SJSA1 (cell line): ENCODE measurements at regions not wholly inside any gene's neighbourhood (a gene's known extent, or its start where the extent isn't known, plus 50 kb on each side); places are given as distances from the start of the nearest gene placed in this dataset.
"Not testable (repeated sequence)": the region's sequence is repeated elsewhere in the genome, so short reads cannot be mapped to it uniquely, and the experiment has no call there.

Experiments used
- DNase-seq, 2 experiments: peaks; one replicate each; pipeline ENCODE4 v3.0.0-alpha.2; 2015 to 2020; ENCODE audit warnings: low spot score in 2 of 2, low read depth in 1 of 2
- H3K27ac ChIP-seq: fragments of 250-450 bp; sonication (Bioruptor Pico); 2 replicates; pipeline ENCODE4 v1.5.1; 2020; ENCODE audit warnings: mild to moderate bottlenecking, moderate library complexity
- H3K27me3 ChIP-seq: fragments of 250-450 bp; sonication (Bioruptor Pico); replicated peaks from 2 replicates; pipeline ENCODE4 v1.5.1; 2020; ENCODE audit warnings: mild to moderate bottlenecking, moderate library complexity
- H3K36me3 ChIP-seq: fragments of 250-450 bp; sonication (Bioruptor Pico); 2 replicates; pipeline ENCODE4 v1.5.1; 2020; ENCODE audit warnings: mild to moderate bottlenecking
- H3K4me1 ChIP-seq: fragments of 250-450 bp; sonication (Bioruptor Pico); replicated peaks from 2 replicates; pipeline ENCODE4 v1.6.1; 2021; ENCODE audit warnings: mild to moderate bottlenecking
- H3K4me3 ChIP-seq: fragments of 250-450 bp; sonication (Bioruptor Pico); 2 replicates; pipeline ENCODE4 v1.5.1; 2020; ENCODE audit warnings: mild to moderate bottlenecking
- H3K9me3 ChIP-seq: fragments of 250-450 bp; sonication (Bioruptor Pico); replicated peaks from 2 replicates; pipeline ENCODE4 v1.5.1; 2020; ENCODE audit warnings: mild to moderate bottlenecking

DNA sequence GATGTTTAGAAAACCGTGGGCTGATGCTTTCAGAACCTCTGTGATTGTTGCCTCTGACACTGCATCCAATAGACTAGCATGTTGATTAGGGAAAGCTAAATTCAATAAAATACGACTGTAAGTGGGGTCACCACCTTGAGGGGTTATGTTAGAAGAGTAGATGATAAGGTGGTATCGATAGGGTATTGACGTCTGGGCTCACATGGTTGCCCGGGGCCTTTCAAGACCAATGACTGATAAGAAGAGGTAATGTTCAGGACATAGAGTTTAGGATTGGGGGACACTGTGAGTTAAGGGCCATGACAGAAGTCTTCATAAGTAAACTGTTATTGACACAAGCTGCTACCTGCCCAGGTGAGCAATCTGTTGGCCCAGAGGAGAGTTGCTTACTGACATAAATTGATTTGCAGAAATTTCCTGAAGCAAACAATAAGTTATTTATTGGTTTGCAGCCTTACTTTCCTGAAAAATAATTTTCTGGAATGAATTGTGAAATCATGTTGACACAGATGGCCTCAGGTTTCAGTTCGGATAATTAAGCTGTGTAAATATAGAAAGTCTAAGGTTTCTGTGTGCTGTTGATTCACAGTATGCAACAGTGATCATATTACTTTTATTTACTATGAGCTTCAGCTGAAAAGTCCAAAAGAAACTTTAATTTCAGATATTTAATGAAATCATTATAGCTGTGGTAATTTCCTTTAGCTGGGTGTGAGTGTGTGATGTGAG lies 289.9 kb upstream of the PRSS16 start:
- not testable (repeated sequence) for H3K27ac ChIP-seq, H3K4me1 ChIP-seq, H3K27me3 ChIP-seq, H3K9me3 ChIP-seq, DNase-seq, H3K36me3 ChIP-seq
- peak overlapping the region; percentile 49 for H3K4me3 ChIP-seq

DNA sequence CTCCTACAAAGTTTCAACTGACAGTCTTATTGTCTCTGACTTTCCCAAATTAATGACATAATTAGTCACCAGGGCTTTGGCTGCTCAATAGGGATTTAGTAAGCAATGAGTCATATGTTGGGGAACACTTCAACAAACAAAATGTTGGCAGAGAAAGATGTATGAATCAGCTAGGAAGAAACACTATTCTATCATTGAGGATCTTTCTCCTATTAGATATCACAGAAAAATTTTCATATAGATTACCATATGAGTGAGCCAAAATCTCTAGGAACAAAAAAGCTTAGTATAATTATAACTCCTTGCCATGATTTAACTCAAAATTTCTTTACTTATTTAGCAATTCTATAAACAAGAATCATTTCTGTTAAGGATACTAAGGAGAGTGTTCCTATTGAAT lies 286.3 kb upstream of the PRSS16 start:
- DNase-seq = peak in 1 of 2 experiments; percentile 3
- not testable (repeated sequence) for H3K4me3 ChIP-seq, H3K36me3 ChIP-seq, H3K27ac ChIP-seq, H3K27me3 ChIP-seq, H3K9me3 ChIP-seq, H3K4me1 ChIP-seq

DNA sequence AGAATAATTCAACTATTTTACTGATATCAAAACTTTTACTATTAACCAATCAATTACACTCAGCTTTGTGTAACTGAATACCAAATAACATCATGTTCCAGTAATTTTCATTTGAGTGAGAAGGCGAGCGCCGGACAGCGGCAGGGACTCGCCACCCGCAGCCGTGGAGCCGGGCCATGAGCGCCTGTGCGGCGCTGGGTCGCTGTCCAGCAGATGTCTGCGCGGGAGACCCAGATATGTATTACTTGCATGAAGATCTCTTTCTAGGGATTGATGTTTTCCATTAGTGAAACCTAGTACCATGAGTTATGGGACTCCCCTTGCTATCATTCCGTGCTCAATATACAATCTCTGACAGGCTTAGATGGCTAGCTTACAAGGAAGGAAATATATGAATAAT lies 245.1 kb upstream of the PRSS16 start:
- Histone ChIP-seq H3K36me3 (no peaks in the 10 kb centered on the region), H3K4me3 (no peak overlapping the region), H3K27me3 (no peaks in the 10 kb centered on the region), H3K27ac (no peak overlapping the region), H3K9me3 (no peaks in the 10 kb centered on the region), H3K4me1 (no peaks in the 10 kb centered on the region)
- DNase-seq = no peak

DNA sequence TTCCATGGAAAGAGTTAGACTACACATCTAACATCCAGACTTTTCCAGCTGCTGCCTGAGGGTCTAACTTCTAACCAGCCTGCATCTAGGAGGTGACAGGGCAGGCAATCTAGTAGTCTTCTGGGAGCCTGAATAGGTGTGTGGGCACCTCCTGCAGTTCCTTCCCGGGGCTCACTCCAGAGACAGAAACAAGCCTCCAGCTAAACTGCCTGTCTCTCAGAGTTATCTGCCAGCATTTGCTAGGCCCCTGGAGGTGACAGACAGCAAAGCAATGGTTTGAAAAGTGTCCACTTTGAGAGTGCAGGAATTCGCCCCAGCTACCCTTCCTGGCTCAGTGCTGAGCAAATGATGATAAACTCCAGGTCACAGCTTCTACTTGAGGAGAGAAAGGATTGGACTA lies 240.5 kb upstream of the PRSS16 start:
- no peak for DNase-seq
- H3K27me3 ChIP-seq = no peaks in the 10 kb centered on the region
- H3K4me1 ChIP-seq = no peaks in the 10 kb centered on the region
- H3K27ac ChIP-seq = no peak overlapping the region
- no peaks in the 10 kb centered on the region for H3K36me3 ChIP-seq
- H3K4me3 ChIP-seq = no peak overlapping the region
- no peaks in the 10 kb centered on the region for H3K9me3 ChIP-seq

DNA sequence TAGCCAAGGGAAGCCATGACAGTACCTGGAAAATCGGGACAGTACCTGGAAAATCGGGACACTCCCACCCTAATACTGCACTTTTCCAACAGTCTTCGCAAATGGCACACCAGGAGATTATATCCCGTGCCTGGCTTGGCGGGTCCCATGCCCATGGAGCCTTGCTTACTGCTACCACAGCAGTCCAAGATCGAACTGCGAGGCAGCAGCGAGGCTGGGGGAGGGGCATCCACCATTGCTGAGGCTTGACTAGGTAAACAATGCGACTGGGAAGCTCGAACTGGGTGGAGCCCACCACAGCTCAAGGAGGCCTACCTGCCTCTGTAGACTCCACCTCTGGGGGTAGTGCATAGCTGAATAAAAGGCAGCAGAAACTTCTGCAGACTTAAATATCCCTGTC lies 238.9 kb upstream of the PRSS16 start:
- not testable (repeated sequence) for H3K4me3 ChIP-seq, H3K27ac ChIP-seq, H3K9me3 ChIP-seq, DNase-seq, H3K27me3 ChIP-seq, H3K4me1 ChIP-seq, H3K36me3 ChIP-seq

DNA sequence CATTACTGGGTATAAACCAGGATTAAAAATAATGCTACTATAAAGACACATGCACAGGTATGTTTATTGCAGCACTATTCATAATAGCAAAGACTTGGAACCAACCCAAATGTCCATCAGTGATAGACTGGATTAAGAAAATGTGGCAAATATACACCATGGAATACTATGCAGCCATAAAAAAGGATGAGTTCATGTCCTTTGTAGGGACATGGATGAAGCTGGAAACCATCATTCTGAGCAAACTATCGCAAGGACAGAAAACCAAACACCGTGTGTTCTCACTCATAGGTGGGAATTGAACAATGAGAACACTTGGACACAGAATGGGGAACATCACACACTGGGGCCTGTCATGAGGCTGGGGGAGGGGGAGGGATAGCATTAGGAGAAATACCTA lies 233.4 kb upstream of the PRSS16 start:
- H3K9me3 ChIP-seq, H3K4me1 ChIP-seq, DNase-seq, H3K27ac ChIP-seq, H3K36me3 ChIP-seq, H3K4me3 ChIP-seq, H3K27me3 ChIP-seq: not testable (repeated sequence)

DNA sequence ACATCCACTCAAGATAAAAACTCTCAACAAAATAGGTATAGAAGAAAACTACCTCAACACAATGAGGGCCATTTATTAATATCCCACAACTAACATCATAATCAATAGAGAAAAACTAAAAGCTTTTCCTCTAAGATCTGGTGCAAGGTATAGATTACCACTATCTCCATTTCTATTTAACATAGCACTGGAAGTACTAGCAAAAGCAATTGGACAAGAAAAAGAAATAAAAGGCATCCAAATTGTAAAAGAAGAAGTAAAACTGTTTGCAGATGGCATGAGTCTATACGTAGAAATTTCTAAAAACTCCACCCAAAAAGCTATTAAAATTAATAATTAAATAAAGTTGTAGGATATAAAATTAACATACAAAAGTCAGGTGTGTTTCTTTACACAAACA lies 230.8 kb upstream of the PRSS16 start:
- H3K9me3 ChIP-seq = no peaks in the 10 kb centered on the region; the same call in 1 of the 2 replicates
- H3K27me3 ChIP-seq = no peaks in the 10 kb centered on the region
- no peak for DNase-seq
- 0 out of 2 replicates have a peak, but pooled peaks cover 4% of the 10 kb centered on the region for H3K4me1 ChIP-seq
- no peak overlapping the region for H3K4me3 ChIP-seq
- no peak overlapping the region for H3K27ac ChIP-seq
- no peaks in the 10 kb centered on the region for H3K36me3 ChIP-seq

DNA sequence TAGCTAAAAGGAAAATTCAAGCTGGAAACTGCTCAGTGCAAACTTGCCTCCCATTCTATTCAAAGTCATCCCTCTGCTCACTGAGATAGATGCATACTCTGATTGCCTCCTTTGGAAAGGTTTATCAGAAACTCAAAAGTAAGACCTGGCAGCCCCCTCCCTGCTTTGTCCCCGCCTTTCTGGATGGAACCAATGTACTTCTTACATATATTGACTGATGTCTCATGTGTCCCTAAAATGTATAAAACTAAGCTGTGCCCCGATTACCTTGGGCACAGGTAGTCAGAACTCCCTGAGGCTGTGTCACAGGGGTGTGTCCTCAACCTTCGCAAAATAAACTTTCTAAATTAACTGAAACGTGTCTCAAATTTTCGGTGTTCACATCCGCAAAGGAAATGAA lies 229.1 kb upstream of the PRSS16 start:
- H3K36me3 ChIP-seq, H3K27ac ChIP-seq, H3K27me3 ChIP-seq, H3K4me1 ChIP-seq, DNase-seq, H3K9me3 ChIP-seq, H3K4me3 ChIP-seq: not testable (repeated sequence)

DNA sequence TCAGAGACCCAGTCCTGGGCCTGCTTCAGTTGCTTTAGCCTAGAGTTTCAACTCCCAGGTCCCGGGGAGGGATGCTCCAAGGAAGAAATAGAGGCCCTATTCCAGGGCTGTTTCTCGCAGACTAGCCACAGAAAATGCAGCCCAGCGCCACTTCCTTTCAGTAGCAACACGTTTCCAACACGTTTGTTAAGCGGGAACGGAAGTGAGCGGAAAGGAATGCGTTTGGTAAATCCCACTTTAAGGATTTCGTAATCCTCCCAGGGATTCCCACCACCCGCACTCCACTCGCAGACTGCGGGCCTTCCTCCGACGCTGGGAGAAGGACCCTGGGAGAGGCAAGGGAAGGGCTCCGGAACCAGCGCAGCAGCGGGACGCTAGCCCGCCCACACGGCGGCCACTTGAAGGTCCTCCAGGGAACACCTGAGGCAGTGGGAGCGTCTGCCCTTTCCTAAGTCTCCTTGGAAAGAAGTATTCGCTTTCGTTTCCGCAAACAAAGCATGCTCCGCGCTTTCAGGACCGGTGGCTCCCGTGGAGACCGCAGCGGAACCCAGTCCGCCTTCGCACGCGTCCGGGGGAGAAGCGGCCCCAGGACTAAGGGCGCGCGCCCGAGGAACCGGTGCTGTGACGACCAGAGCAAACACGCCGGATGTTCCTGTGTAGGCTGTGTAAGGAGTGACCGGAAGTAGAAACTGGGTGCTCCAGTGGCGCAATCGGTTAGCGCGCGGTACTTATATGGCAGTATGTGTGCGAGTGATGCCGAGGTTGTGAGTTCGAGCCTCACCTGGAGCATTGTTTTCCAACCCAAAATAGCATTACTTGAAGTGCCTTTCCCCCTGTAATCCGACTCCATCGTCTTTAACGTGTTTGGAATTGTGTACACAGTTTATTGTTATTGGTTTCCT lies 227.6 kb upstream of the PRSS16 start:
- H3K4me1 ChIP-seq = 0 out of 2 replicates have a peak, but pooled peaks cover 4% of the 10 kb centered on the region
- peak overlapping the region; percentile 84 for H3K27ac ChIP-seq
- no peaks in the 10 kb centered on the region for H3K36me3 ChIP-seq
- peak; percentile 89 for DNase-seq
- H3K9me3 ChIP-seq = no peaks in the 10 kb centered on the region; the same call in 1 of the 2 replicates
- no peaks in the 10 kb centered on the region for H3K27me3 ChIP-seq
- H3K4me3 ChIP-seq = peak overlapping the region; percentile 54

DNA sequence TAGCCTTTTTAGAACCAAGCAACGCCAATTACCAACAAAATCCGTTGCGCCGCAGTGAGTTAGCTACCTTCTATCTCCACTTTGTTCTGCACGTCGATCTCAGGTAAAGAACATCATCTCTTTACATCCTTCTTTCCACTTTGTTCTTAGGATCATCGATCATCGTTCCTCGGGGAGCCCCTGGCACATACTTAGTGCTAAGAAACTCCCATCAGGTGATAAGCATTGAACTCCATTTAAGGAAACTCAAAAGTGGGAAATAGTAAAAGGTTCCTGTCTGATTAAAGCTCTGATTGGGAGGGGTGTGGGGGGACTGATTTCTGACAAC lies 227.0 kb upstream of the PRSS16 start:
- 0 out of 2 replicates have a peak, but pooled peaks cover 4% of the 10 kb centered on the region for H3K4me1 ChIP-seq
- peak overlapping the region; percentile 84 for H3K27ac ChIP-seq
- H3K4me3 ChIP-seq = peak overlapping the region; percentile 54
- H3K27me3 ChIP-seq = no peaks in the 10 kb centered on the region
- no peak for DNase-seq
- no peaks in the 10 kb centered on the region; the same call in 1 of the 2 replicates for H3K9me3 ChIP-seq
- H3K36me3 ChIP-seq = no peaks in the 10 kb centered on the region

DNA sequence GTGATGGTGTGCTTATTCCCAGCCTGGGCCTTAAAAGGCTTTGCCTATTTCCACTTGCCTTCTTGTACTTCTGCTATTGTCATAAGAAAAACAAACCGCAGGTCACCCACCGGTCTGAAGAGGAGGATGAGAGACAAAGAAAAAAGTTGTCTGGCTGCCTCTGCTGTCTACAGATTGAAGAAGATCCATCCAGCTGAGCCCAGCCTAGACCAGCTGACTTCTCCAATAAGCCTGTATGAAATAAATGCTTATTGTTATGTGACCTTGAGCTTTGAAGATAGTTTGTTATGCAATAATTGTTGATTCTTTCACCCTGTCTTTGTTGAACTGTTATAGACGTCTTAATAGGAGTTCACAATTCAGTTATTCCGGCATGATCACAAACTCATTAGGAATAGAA lies 223.8 kb upstream of the PRSS16 start:
- Histone ChIP-seq H3K4me3 (no peak overlapping the region), H3K9me3 (no peaks in the 10 kb centered on the region; the same call in 1 of the 2 replicates)

DNA sequence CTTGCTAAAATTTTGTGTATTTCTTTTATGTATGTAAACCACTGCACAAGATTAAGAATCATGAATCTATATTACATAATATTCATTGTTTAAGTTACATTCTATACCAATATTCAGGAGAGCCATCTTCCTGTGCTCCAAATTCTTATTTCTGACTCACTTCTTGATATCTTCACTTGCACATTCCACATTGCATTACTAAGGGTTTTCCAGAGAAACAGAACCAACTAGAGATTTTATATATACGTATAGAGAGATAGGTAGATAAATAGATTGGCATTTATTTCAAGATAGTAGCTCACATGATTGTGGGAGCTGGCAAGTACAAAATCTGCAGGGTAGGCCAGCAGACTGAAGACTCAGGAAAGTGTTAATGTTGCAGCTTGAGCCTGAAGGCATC lies 222.2 kb upstream of the PRSS16 start:
- Histone ChIP-seq H3K36me3 (no peaks in the 10 kb centered on the region), H3K27ac (no peak overlapping the region), H3K9me3 (no peaks in the 10 kb centered on the region; the same call in 1 of the 2 replicates), H3K27me3 (peaks cover 10% of the 10 kb centered on the region; the same call in 1 of the 2 replicates), H3K4me1 (0 out of 2 replicates have a peak, but pooled peaks cover 3% of the 10 kb centered on the region), H3K4me3 (no peak overlapping the region)
- DNase-seq = no peak

More for the DNA sequence above, 223.8 kb upstream of the PRSS16 start:
- Histone ChIP-seq H3K4me1 (0 out of 2 replicates have a peak, but pooled peaks cover 4% of the 10 kb centered on the region), H3K36me3 (no peaks in the 10 kb centered on the region), H3K27me3 (peaks cover 10% of the 10 kb centered on the region; the same call in 1 of the 2 replicates), H3K27ac (no peak overlapping the region)
- no peak for DNase-seq

DNA sequence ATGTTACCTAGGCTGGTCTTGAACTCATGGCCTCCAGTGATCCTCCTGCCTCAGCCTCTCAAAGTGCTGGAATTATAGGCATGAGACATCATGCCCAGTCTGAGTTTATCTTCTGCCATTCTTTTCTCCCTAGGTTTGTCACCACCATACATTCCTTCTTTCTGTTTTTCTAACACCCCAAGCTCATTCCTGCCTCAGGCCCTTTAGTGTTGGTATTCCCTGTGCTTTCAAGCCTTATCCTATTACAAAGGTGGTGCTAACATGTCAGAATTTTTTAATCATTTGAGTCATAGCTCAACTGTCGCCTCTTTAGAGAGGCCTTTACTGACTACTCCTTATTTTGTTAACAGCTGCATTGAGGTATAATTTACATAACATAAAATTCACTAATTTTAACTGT lies 221.1 kb upstream of the PRSS16 start:
- Histone ChIP-seq H3K4me3 (no peak overlapping the region), H3K4me1 (no peaks in the 10 kb centered on the region), H3K27ac (no peak overlapping the region), H3K9me3 (no peaks in the 10 kb centered on the region), H3K36me3 (no peaks in the 10 kb centered on the region), H3K27me3 (peaks cover 10% of the 10 kb centered on the region; the same call in 1 of the 2 replicates)
- DNase-seq = no peak

DNA sequence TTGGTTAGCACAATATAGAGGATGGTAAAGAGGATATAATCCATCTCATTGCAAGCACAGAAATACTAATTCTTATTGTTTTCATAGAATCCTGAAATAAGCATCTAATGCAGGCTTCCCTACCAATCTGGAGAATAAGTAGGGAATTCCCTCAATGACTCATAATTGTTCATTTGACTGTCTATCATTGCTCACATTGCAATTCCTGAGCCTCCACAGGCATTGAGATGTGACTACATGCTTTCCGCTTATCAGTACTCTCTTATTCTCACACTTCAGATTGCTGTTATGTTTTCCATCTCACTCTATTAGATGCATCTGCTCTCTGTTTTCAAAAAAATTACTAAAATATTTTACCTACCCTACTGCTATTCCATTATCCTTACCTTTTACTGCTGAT lies 216.2 kb upstream of the PRSS16 start:
- no peaks in the 10 kb centered on the region for H3K4me1 ChIP-seq
- no peak for DNase-seq
- no peak overlapping the region for H3K27ac ChIP-seq
- H3K9me3 ChIP-seq = no peaks in the 10 kb centered on the region
- H3K36me3 ChIP-seq = no peaks in the 10 kb centered on the region
- peaks cover 10% of the 10 kb centered on the region; the same call in 1 of the 2 replicates for H3K27me3 ChIP-seq
- no peak overlapping the region for H3K4me3 ChIP-seq
